AG20443 (cell line): ENCODE measurements at regions not wholly inside any gene's neighbourhood (a gene's known extent, or its start where the extent isn't known, plus 50 kb on each side); places are given as distances from the start of the nearest gene placed in this dataset.
A peak's percentile ranks its signal among the peaks of the same experiment; 100 is the strongest.

ENCODE experiments used
- DNase-seq: peaks from one replicate; pipeline ENCODE4 v3.0.0; 2012; ENCODE audit warnings: low spot score, mixed read lengths

DNA sequence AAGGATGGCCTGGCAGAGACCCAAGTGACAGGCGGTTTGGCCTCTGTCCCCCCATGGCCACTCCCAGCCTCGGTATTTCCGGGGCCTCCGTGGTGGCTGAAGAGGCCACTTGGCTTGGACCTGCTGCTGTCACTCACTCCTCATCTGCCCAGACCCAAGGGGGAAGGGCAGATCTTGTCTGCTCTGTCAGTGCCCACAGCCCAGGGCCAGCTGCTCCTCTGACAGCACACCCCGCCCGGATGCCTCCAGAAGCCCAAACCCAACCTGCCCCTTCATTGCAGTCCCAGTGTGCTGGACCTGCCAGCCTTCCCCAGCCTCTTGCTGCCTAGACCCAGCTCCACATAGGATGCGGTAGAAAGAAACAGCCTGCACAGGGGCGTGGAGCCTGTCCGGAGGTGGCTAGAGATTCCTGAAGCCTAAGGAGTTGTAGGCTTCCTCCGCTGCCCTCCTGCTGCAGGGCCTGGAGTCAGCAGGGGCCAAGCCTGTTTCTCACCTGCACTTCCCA lies 52.0 kb downstream of the MAGEF1 start:
- peak; percentile 36 for DNase-seq

- no peak for DNase-seq
Observed at GRCh38 chr3:184658223-184658928, 53.5 kb downstream of the MAGEF1 start.

- DNase-seq, result no peak
Observed at GRCh38 chr3:184656829-184657681, 54.8 kb downstream of the MAGEF1 start.

DNA sequence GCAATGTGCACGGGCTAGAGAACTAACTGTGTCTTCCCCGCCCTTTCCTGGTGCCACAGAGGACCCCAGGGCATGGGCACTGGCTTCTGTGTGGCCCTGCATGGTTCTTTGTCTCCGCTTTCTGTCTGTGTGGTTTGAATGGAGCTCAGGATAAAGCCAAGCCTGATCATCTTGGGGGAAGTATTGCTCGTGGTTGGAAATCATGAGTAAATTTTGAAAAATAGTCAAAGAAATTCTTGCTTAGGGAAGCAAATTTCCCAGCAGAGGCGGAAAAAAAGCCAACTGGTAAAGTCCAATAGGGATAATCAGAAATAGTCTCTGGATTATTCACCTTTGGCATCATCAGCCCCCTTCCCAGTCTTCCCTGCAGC lies 55.4 kb downstream of the MAGEF1 start:
- DNase-seq, result no peak

DNA sequence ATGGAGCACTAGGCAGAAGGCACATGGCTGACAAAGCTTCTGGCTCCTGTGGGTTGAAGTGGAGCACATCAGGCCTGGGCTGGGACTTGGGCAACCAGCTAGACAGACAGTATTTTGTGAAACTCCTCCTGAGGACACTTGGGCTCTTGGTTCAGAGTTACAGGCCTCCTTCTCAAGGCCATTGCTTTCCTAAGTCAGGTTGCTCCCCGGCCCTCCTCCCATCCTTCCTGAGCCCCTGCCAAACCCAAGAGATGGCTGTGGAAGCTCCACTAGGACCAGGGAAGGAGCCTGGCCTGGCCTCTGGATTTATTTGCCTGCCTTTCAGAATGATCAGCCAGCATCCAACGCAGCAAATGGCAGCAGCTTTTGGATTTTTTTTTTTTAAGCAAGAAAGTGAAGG lies 56.3 kb downstream of the MAGEF1 start:
- DNase-seq, result no peak

DNA sequence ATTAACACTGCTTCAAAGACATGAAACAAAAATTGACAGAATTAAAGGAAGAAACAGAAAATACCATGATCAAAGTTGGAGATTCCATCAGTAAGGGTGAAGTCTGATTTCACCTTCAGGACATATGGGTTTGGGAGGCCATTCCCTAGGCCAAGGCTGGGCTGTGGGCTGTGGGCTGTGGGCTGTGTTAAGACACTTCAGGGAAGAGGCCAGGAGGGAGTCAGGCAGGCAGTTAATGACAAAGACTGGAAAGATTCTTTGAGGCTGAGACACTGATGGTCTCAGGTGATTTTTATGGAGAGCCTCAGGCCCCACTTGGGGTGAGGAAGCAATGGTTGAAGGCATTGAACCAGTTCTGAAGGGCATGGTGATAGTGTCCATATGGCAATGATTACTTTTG lies 57.5 kb downstream of the MAGEF1 start:
- no peak for DNase-seq

DNA sequence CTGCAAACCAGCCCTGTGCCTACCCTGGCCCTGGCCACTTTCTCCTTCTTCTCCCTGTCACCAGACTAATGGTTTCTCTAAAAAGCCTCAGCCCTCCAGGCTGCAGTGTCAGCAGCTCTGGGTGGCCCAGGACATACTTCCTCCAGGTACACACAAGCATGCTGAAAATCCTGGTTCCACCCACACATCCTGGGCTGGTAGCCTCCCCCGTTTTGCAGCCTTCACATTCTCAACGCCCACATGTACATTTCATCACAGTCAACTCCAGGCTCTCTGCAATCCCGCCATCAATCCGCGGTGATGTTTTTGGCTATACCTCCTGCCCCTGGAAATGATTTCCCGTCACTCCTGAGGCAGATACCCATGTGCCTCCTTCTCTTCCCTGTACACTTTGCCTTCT lies 59.4 kb downstream of the MAGEF1 start:
- DNase-seq, result no peak

GRCh38 chr3:184651904-184652303 lies 60.0 kb downstream of the MAGEF1 start:
- no peak for DNase-seq

GRCh38 chr3:184648636-184649035 lies 63.2 kb downstream of the MAGEF1 start:
- no peak for DNase-seq

DNA sequence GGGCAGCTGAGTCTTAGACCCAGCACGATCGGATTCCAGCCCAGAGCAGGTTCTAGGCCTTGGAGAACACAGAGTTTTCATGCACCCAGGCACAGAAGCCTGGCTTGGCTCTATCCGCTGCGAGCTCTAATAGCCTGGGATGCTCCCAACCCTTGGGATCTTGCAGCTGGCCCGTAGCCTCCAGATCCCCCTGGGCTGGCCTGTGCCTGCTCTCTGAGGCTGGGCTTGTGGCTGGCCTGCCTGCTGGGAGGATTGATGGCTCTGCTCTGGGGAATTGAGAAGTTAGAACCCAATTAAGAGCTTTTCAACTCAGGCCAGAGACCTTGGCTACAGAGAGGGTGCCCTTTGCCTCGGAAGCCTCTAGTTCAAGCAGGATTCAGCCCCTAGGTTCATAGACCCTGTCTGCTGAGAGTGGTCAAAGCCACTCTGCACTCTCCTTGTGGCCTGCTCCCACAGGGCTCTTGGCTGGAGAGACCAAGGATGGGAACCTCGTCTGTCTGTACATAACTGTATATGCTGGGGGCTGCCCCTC lies 64.4 kb downstream of the MAGEF1 start:
- no peak for DNase-seq

DNA sequence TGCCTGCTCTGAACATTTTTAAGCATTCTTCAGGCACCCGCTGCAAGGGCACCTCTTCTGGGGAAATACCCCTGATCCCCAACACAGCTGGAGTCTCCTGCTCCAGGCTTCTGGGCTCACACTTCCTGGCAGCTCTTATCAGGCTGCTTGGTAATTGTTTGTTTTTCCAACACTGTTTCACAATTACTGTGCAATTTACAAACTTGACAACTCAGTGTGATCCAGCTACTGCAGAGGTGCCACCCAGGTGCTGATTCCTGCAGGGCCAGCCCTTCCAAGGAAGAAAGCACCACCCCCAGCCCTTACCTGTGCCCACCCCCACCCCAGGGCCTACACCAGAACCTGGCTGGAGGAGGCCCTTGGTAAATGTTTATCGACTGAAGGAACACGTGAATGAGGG lies 66.5 kb downstream of the MAGEF1 start:
- no peak for DNase-seq

DNA sequence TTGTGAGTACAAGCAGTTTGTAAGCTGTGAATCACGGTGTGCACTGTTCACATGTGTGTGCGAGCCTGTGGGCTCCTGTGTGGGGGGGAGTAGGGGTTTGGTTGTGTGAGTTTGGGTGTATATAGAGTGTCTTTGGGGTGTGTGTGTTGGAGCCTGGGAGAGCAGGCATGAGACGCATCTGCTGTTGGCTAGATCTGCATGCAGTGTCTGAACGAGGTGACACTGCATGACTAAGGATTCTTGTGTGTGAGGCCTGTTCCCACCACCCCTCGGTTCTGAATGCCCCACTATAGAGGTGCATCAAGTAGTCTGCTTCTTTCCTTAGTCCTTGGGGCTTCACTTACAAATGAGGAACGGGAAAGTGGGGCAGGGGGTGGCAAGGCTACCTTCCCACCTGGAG lies 68.4 kb downstream of the MAGEF1 start:
- DNase-seq, result no peak

GRCh38 chr3:184642631-184643285 lies 69.1 kb downstream of the MAGEF1 start:
- no peak for DNase-seq

- no peak for DNase-seq
Observed at GRCh38 chr3:184641430-184641829, 70.4 kb downstream of the MAGEF1 start.

DNA sequence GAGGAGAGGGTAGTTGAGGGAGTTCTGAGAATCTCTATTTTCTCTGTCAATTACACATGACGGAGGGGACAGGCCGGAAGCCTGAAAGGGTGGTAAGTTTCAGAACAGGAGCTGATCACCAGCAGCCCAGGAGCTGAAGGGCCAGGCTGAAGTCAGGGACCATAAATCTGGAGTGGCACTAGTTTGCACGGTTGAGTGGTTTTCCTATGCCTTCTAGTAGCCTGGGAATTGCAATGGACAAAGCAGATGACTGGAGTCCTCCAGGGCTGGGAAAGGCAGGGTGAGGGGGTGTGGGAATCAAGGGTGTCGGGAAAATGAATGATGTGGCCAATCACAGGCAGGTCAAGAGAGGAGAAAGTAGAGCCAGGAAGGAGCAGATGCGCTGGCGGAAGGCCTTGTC lies 72.5 kb downstream of the MAGEF1 start:
- DNase-seq, result no peak

- no peak for DNase-seq
Observed at GRCh38 chr3:184637705-184638104, 74.2 kb downstream of the MAGEF1 start.

DNA sequence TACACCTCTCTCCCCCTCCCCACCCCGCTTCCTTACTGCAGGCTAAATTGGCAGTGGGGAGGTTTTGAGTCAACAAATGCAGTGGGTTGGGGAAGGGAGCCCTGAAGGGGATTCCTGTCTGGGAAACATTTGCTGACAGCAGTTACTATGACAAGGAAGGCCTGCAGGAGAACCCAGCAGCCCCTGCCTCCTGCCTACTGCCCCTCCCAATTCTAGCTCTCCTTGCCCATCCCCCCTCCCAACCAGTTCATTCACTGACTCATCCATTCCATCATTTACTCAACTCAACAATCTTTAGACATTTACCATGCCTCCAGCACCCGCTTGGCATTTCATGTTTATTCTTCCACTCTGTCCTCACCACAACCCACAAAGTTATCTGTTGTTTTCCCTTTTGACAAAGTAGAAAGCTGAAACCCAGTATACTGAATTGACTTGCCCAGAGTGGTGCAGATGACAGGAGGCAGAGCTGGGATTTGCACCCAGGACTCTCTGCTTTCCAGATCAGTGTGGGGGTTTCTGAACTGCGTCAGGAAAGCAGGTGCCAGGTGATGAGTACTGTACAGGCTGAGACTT lies 75.0 kb downstream of the MAGEF1 start:
- DNase-seq, result peak; percentile 68

GRCh38 chr3:184635774-184636173 lies 74.2 kb downstream of the EPHB3 start:
- DNase-seq, result no peak

- DNase-seq, result no peak
Observed at GRCh38 chr3:184635126-184635525, 73.5 kb downstream of the EPHB3 start.

GRCh38 chr3:184633237-184633579 lies 71.6 kb downstream of the EPHB3 start:
- no peak for DNase-seq

DNA sequence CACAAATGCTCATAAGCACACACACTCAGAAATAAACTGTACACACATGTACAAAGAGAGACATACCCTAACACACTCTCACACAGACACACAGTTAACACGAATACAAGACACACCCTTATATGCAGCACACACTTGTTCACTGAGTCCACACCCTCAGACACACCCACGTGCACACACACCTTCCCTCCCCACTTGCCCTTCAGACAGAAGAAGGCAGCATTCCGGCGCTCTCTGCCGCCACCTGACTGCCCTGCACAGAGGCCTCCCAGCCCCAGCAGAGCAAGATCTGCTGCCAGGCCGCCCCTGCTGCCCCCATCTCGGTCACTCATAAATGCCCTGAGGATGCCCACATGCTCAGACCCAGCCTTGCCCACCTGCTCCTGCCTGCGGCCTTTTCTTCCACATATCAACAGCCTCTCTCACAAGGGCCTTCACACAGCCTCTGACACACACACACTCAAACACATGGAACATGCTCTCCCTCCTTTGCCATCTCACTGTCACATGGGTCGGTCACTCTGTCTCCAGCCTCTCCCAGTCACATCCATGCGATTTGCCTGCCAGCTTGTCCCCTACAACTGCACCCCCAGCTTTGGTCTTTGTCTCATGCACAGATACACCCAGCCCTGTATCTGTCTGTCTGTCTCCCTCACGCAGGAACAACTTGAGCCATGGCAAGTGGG lies 71.1 kb downstream of the EPHB3 start:
- no peak for DNase-seq
